ENCODE measurements at regions not wholly inside any gene's neighbourhood (a gene's known extent, or its start where the extent isn't known, plus 50 kb on each side); places are given as distances from the start of the nearest gene placed in this dataset.

GRCh38 chr5:111583758-111584203 lies 71.4 kb upstream of the STARD4 start:
- TF ChIP-seq SRF (IDR thresholded peaks at IDR 0.05; ENCODE audit: low read depth, low read length) (no peak), MEF2D (CRISPR knock-in tag; IDR thresholded peaks at IDR 0.05) (no peak), CTCF (CRISPR knock-in tag; IDR thresholded peaks at IDR 0.05) (no peak), ZNF724P (CRISPR knock-in tag; IDR thresholded peaks at IDR 0.05; ENCODE audit: borderline replicate concordance) (no peak), SMAD3 (CRISPR knock-in tag; IDR thresholded peaks at IDR 0.05) (no peak), BCLAF1 (IDR thresholded peaks at IDR 0.05) (no peak), HMG20B (CRISPR knock-in tag; conservative IDR thresholded peaks at IDR 0.05) (no peak), SP2 (CRISPR knock-in tag; IDR thresholded peaks at IDR 0.05) (no peak), ZBTB7B (CRISPR knock-in tag; IDR thresholded peaks at IDR 0.05) (no peak), SIN3A (IDR thresholded peaks at IDR 0.05; ENCODE audit: borderline replicate concordance, low read depth, low read length) (no peak), KDM5A (IDR thresholded peaks at IDR 0.05; ENCODE audit: borderline replicate concordance, low read length) (no peak), DNMT1 (CRISPR knock-in tag; IDR thresholded peaks at IDR 0.05) (no peak)
